GM13976 (cell line): ENCODE measurements at regions not wholly inside any gene's neighbourhood (a gene's known extent, or its start where the extent isn't known, plus 50 kb on each side); places are given as distances from the start of the nearest gene placed in this dataset.
A peak's percentile ranks its signal among the peaks of the same experiment; 100 is the strongest.

ENCODE experiments used
- DNase-seq: peaks from one replicate; pipeline ENCODE4 v3.0.0; 2012; ENCODE audit warnings: low spot score
- CTCF ChIP-seq: IDR thresholded peaks from 2 replicates; pipeline ENCODE4 v1.5.1; 2012; ENCODE audit warnings: borderline replicate concordance, mild to moderate bottlenecking; ENCODE audit not compliant: insufficient read depth; ENCODE audit errors: extremely low read depth, missing control alignments, control extremely low read depth
- in situ Hi-C: fragments of 300-500 bp; cut with MboI; formaldehyde crosslinking; loops from one replicate; pipeline ENCODE4 v1.12.0; 2022; ENCODE audit warnings: low sequenced_read_pairs, mixed read lengths, inconsistent platforms; ENCODE audit not compliant: unreplicated experiment

- peak; percentile 66 for DNase-seq
- in situ Hi-C loops: no loop called here
- no peak for TF ChIP-seq CTCF
Observed at GRCh38 chrX:10098270-10098713, 58.5 kb upstream of the CLCN4 start.

GRCh38 chrX:10099411-10099810, 57.4 kb upstream of the CLCN4 start:
- DNase-seq: no peak
- no peak for TF ChIP-seq CTCF
- in situ Hi-C loops: no loop called here

- TF ChIP-seq CTCF: no peak
- no peak for DNase-seq
- in situ Hi-C loops: no loop called here
Observed at GRCh38 chrX:10101269-10101668, 55.5 kb upstream of the CLCN4 start.

GRCh38 chrX:10102046-10102704, 54.6 kb upstream of the CLCN4 start:
- in situ Hi-C loops: no loop called here
- no peak for DNase-seq
- no peak for TF ChIP-seq CTCF

- in situ Hi-C loops: no loop called here
- no peak for DNase-seq
- no peak for TF ChIP-seq CTCF
Observed at GRCh38 chrX:10103023-10103422, 53.8 kb upstream of the CLCN4 start.

- in situ Hi-C loops: no loop called here
- TF ChIP-seq CTCF: no peak
- no peak for DNase-seq
Observed at GRCh38 chrX:10104958-10105658, 51.7 kb upstream of the CLCN4 start.

- in situ Hi-C loops: no loop called here
- TF ChIP-seq CTCF: no peak
- DNase-seq: no peak
Observed at GRCh38 chrX:10106806-10107205, 50.0 kb upstream of the CLCN4 start.
